Breast epithelium (tissue), 3 donors: ENCODE measurements at regions not wholly inside any gene's neighbourhood (a gene's known extent, or its start where the extent isn't known, plus 50 kb on each side); places are given as distances from the start of the nearest gene placed in this dataset.

Experiments used
- CTCF ChIP-seq, 3 donors: fragments of 450-650 bp; IDR thresholded peaks; one replicate each; pipeline ENCODE4 v1.5.1; 2016 to 2017; ENCODE audit warnings: antibody characterized with exemption in 3 of 3, mild to moderate bottlenecking in 3 of 3, moderate library complexity in 3 of 3
- POLR2AphosphoS5 ChIP-seq, 3 donors: sonication (generic); formaldehyde crosslinking; IDR thresholded peaks; one replicate each; pipeline ENCODE4 v1.6.1; 2017; ENCODE audit warnings: antibody characterized with exemption in 3 of 3

GRCh38 chr10:100653238-100653956 lies 92.0 kb upstream of the PAX2 start:
- no peak for TF ChIP-seq CTCF (IDR thresholded peaks at IDR 0.05)
- no peak for TF ChIP-seq POLR2AphosphoS5 (IDR thresholded peaks at IDR 0.05)
